Neural progenitor cell (in vitro differentiated cells): ENCODE measurements at regions not wholly inside any gene's neighbourhood (a gene's known extent, or its start where the extent isn't known, plus 50 kb on each side); places are given as distances from the start of the nearest gene placed in this dataset.

Source experiments
- EZH2 ChIP-seq: fragments of 200-600 bp; sonication (generic); IDR thresholded peaks from 2 replicates; pipeline ENCODE4 v1.6.1; 2017; ENCODE audit warnings: antibody characterized with exemption, mild to moderate bottlenecking, moderate library complexity
- EZH2phosphoT487 ChIP-seq: fragments of 200-600 bp; sonication (generic); IDR thresholded peaks from 2 replicates; pipeline ENCODE4 v1.6.1; 2017; ENCODE audit warnings: antibody characterized with exemption
- TF ChIP-seq, protein P1 (sequence below): fragments of 200-600 bp; sonication (generic); IDR thresholded peaks from 2 replicates; pipeline ENCODE4 v1.5.1; 2017; ENCODE audit warnings: antibody characterized with exemption, mild to moderate bottlenecking

DNA sequence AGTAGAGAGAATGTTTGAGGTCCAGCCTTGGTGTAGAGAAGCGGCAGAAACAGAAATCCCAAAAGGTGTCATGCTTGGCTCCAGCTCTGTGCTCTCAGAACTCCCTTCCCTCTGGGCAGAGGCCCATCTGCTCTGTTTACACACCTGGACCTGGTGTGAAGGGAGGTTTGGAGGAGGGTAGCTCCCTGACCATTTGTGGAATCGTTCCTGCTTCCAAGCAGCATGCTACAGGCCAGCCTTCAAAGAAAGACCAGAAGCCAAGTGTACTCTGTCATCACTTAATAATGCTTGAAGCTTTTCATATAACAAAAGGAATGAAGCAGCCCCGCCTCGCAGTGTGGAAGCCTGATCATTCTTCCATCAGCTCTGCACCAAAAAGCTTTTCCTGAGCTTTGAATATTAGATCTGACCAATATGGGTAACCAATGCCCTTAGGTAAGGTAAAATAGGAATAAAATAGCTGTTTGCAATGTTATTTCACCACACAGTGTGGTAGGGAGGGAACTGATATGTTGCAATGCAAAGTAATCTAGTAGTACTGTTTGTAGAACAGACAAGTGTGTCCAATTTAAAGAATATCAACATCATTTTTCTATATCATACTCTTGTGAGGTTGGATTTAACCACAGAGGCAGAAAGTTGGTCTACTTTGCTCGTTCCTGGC, 63.3 kb downstream of the ZIC5 start:
- TF ChIP-seq, protein P1, sequence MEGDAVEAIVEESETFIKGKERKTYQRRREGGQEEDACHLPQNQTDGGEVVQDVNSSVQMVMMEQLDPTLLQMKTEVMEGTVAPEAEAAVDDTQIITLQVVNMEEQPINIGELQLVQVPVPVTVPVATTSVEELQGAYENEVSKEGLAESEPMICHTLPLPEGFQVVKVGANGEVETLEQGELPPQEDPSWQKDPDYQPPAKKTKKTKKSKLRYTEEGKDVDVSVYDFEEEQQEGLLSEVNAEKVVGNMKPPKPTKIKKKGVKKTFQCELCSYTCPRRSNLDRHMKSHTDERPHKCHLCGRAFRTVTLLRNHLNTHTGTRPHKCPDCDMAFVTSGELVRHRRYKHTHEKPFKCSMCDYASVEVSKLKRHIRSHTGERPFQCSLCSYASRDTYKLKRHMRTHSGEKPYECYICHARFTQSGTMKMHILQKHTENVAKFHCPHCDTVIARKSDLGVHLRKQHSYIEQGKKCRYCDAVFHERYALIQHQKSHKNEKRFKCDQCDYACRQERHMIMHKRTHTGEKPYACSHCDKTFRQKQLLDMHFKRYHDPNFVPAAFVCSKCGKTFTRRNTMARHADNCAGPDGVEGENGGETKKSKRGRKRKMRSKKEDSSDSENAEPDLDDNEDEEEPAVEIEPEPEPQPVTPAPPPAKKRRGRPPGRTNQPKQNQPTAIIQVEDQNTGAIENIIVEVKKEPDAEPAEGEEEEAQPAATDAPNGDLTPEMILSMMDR: no peak
- TF ChIP-seq EZH2: no peak
- no peak for TF ChIP-seq EZH2phosphoT487
